OCI-LY7 (cell line): ENCODE measurements at regions not wholly inside any gene's neighbourhood (a gene's known extent, or its start where the extent isn't known, plus 50 kb on each side); places are given as distances from the start of the nearest gene placed in this dataset.

Source experiments
- BruUV-seq: library from RNA; stranded (reverse); fragments of 400-500 nt; replicated peaks from 2 replicates; lab custom pipeline; 2021; lab: Mats Ljungman, UMichigan
- CTCF ChIA-PET: fragments of 300-600 bp; sonication (Branson Sonifier 250); formaldehyde crosslinking; loops from one replicate; lab custom pipeline; 2022; ENCODE audit warnings: antibody characterized with exemption; ENCODE audit not compliant: unreplicated experiment; lab: Charles Lee
- POLR2A ChIA-PET: fragments of 300-600 bp; sonication (Branson Sonifier 250); formaldehyde crosslinking; loops from one replicate; lab custom pipeline; 2022; ENCODE audit warnings: antibody characterized with exemption; lab: Charles Lee
- DNase-seq: peaks from one replicate; pipeline ENCODE4 v3.0.0-alpha.2; 2015; ENCODE audit warnings: low spot score
- H2AFZ ChIP-seq: fragments of 200-600 bp; sonication (generic), shearing (Covaris generic); 2 replicates; pipeline ENCODE4 v1.6.1; 2014; ENCODE audit warnings: mild to moderate bottlenecking, antibody characterized with exemption, low read length, moderate library complexity
- H3K27ac ChIP-seq: fragments of 200-600 bp; sonication (generic); 2 replicates; pipeline ENCODE4 v1.5.1; 2014; ENCODE audit warnings: mixed run types, low read depth, mild to moderate bottlenecking, moderate library complexity, low read length, inconsistent platforms; ENCODE audit not compliant: poor library complexity, severe bottlenecking
- H3K36me3 ChIP-seq: fragments of 200-600 bp; sonication (generic); 2 replicates; pipeline ENCODE4 v1.6.1; 2014; ENCODE audit warnings: mild to moderate bottlenecking, antibody characterized with exemption, low read length, moderate library complexity, mixed read lengths; ENCODE audit not compliant: insufficient read depth
- H3K4me1 ChIP-seq: fragments of 200-600 bp; sonication (generic); 2 replicates; pipeline ENCODE4 v1.5.1; 2014; ENCODE audit warnings: mild to moderate bottlenecking, low read length; ENCODE audit not compliant: insufficient read depth, poor library complexity, severe bottlenecking
- H3K4me2 ChIP-seq: fragments of 200-600 bp; sonication (generic); 2 replicates; pipeline ENCODE4 v1.6.1; 2014; ENCODE audit warnings: mild to moderate bottlenecking, low read length
- H3K4me3 ChIP-seq: fragments of 200-600 bp; sonication (generic); 2 replicates; pipeline ENCODE4 v1.5.1; 2014; ENCODE audit warnings: mild to moderate bottlenecking, low read depth, low read length; ENCODE audit not compliant: poor library complexity, severe bottlenecking
- H3K79me2 ChIP-seq: fragments of 200-600 bp; sonication (generic); 2 replicates; pipeline ENCODE4 v1.6.1; 2016; ENCODE audit warnings: low read depth, mild to moderate bottlenecking, low read length, moderate library complexity, mixed read lengths; ENCODE audit not compliant: insufficient read depth
- H3K9me2 ChIP-seq: fragments of 200-600 bp; sonication (generic); 2 replicates; pipeline ENCODE4 v1.6.1; 2016; ENCODE audit warnings: mild to moderate bottlenecking, low read length, mixed read lengths; ENCODE audit not compliant: insufficient read depth
- H3K9me3 ChIP-seq: fragments of 200-600 bp; sonication (generic); 2 replicates; pipeline ENCODE4 v1.6.1; 2014; ENCODE audit warnings: mild to moderate bottlenecking, mixed run types, low read length, mixed read lengths
- H4K20me1 ChIP-seq: fragments of 200-600 bp; sonication (generic); 2 replicates; pipeline ENCODE4 v1.6.1; 2014; ENCODE audit warnings: mild to moderate bottlenecking, antibody characterized with exemption, low read length, moderate library complexity, mixed read lengths; ENCODE audit not compliant: insufficient read depth
- CTCF ChIP-seq: fragments of 200-600 bp; sonication (generic); conservative IDR thresholded peaks from 2 replicates; pipeline ENCODE4 v1.5.1; 2014; ENCODE audit warnings: mild to moderate bottlenecking, antibody characterized with exemption, low read length, moderate library complexity, mixed read lengths
- EZH2phosphoT487 ChIP-seq: fragments of 200-600 bp; sonication (generic); IDR thresholded peaks from 2 replicates; pipeline ENCODE4 v1.6.1; 2018; ENCODE audit warnings: low read depth, borderline replicate concordance, mild to moderate bottlenecking, mixed run types, antibody characterized with exemption, low read length, moderate library complexity, mixed read lengths
- intact Hi-C: fragments of 100-400 bp; cut with micrococcal nuclease; formaldehyde crosslinking; loops from one replicate; pipeline ENCODE4 v1.10.0; 2022; ENCODE audit not compliant: unreplicated experiment

- H3K4me3 ChIP-seq = no peak overlapping the region
- no peak overlapping the region for H3K27ac ChIP-seq
- intact Hi-C loops = no loop called here
- no peak for DNase-seq
- no peaks in the 10 kb centered on the region for H4K20me1 ChIP-seq
- POLR2A ChIA-PET = interaction anchor here (0.7 kb wide), 1 partner anchor 235 kb away, joined by 7 read pairs; no protein-coding TSS in a partner anchor
- H3K79me2 ChIP-seq = no peaks in the 10 kb centered on the region
- no TSS peak for BruUV-seq
- H2AFZ ChIP-seq = no peak overlapping the region
- H3K36me3 ChIP-seq = no peaks in the 10 kb centered on the region
- H3K4me2 ChIP-seq = no peak overlapping the region
- CTCF ChIA-PET = no interaction called here
- no peak for TF ChIP-seq EZH2phosphoT487
- no peak for TF ChIP-seq CTCF
- H3K4me1 ChIP-seq = no peaks in the 10 kb centered on the region
- no peaks in the 10 kb centered on the region for H3K9me2 ChIP-seq
- no peaks in the 10 kb centered on the region for H3K9me3 ChIP-seq
Observed at GRCh38 chr12:28794211-28794610, 354.9 kb upstream of the FAR2 start.

GRCh38 chr12:28794786-28795185 is 354.3 kb upstream of the FAR2 start:
- no peak for TF ChIP-seq CTCF
- no peak for TF ChIP-seq EZH2phosphoT487
- Histone ChIP-seq H3K36me3 (no peaks in the 10 kb centered on the region), H3K4me1 (no peaks in the 10 kb centered on the region), H3K27ac (no peak overlapping the region), H3K9me3 (no peaks in the 10 kb centered on the region), H3K4me3 (no peak overlapping the region), H3K4me2 (no peak overlapping the region), H3K9me2 (no peaks in the 10 kb centered on the region), H4K20me1 (no peaks in the 10 kb centered on the region), H3K79me2 (no peaks in the 10 kb centered on the region), H2AFZ (no peak overlapping the region)
- no peak for DNase-seq
- no TSS peak for BruUV-seq
- intact Hi-C loops = no loop called here
- ChIA-PET POLR2A (no interaction called here), CTCF (no interaction called here)

GRCh38 chr12:28795311-28795710 is 353.8 kb upstream of the FAR2 start:
- intact Hi-C loops = no loop called here

More at GRCh38 chr12:28795311-28795710, 353.8 kb upstream of the FAR2 start:
- no peak for DNase-seq
- Histone ChIP-seq H3K36me3 (no peaks in the 10 kb centered on the region), H3K4me1 (no peaks in the 10 kb centered on the region), H3K9me2 (no peaks in the 10 kb centered on the region), H3K4me3 (no peak overlapping the region), H3K27ac (no peak overlapping the region), H2AFZ (no peak overlapping the region), H3K79me2 (no peaks in the 10 kb centered on the region), H3K9me3 (no peaks in the 10 kb centered on the region), H4K20me1 (no peaks in the 10 kb centered on the region), H3K4me2 (no peak overlapping the region)
- no peak for TF ChIP-seq CTCF
- no peak for TF ChIP-seq EZH2phosphoT487
- ChIA-PET POLR2A (no interaction called here), CTCF (no interaction called here)
- no TSS peak for BruUV-seq
